Fibroblast of villous mesenchyme (primary cell): ENCODE measurements at regions not wholly inside any gene's neighbourhood (a gene's known extent, or its start where the extent isn't known, plus 50 kb on each side); places are given as distances from the start of the nearest gene placed in this dataset.
"Not testable (repeated sequence)": the region's sequence is repeated elsewhere in the genome, so short reads cannot be mapped to it uniquely, and the experiment has no call there.

Experiments used
- DNase-seq: peaks from one replicate; pipeline ENCODE4 v3.0.0-alpha.2; 2010; ENCODE audit warnings: low read depth
- H3K4me3 ChIP-seq: 2 replicates; pipeline ENCODE4 v1.5.1; 2011; ENCODE audit warnings: low read depth, mild to moderate bottlenecking, low read length
- TF ChIP-seq, protein P1 (sequence below): IDR thresholded peaks from 2 replicates; pipeline ENCODE4 v1.5.1; 2012; ENCODE audit warnings: low read depth, mild to moderate bottlenecking, low read length; ENCODE audit not compliant: insufficient read depth

DNA sequence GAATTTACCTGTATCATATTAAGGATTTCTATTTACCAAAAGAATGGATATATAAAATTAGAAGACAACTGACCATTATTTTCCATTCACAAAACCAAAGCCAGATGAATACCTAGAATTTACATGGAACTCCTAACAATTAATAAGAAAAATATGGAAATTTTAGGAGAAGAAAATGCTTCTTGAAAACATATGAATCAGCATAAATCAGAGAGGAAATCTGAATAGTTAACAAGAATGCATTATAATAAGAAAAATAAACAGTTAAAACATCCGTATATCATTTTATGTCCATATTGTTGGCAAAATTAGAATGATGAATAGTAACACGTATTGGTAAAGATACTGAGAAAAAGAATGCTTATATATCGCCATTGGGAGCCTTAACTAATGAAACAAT is 505.5 kb downstream of the NEBL start:
- H3K4me3 ChIP-seq = no peak overlapping the region
- DNase-seq = no peak
- TF ChIP-seq, protein P1, sequence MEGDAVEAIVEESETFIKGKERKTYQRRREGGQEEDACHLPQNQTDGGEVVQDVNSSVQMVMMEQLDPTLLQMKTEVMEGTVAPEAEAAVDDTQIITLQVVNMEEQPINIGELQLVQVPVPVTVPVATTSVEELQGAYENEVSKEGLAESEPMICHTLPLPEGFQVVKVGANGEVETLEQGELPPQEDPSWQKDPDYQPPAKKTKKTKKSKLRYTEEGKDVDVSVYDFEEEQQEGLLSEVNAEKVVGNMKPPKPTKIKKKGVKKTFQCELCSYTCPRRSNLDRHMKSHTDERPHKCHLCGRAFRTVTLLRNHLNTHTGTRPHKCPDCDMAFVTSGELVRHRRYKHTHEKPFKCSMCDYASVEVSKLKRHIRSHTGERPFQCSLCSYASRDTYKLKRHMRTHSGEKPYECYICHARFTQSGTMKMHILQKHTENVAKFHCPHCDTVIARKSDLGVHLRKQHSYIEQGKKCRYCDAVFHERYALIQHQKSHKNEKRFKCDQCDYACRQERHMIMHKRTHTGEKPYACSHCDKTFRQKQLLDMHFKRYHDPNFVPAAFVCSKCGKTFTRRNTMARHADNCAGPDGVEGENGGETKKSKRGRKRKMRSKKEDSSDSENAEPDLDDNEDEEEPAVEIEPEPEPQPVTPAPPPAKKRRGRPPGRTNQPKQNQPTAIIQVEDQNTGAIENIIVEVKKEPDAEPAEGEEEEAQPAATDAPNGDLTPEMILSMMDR = no peak

DNA sequence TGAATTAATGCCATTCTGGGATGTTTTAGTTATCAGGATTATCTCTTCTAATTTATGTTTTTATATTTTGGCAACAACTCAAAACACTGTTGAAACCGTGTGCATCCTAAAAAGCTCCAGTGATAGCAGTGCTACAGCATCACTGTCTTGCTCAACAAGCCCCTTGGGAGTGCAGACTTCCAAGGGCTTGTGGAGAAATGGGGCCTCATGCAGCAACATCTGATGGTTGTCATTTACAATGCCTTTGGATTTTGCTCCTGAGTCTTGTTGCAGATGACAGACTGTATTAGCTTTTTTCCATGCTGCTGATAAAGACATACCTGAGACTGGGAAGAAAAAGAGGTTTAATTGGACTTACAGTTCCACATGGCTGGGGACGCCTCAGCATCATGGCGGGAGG is 515.4 kb downstream of the NEBL start:
- DNase-seq = no peak
- no peak overlapping the region for H3K4me3 ChIP-seq
- TF ChIP-seq, protein P1 = no peak

DNA sequence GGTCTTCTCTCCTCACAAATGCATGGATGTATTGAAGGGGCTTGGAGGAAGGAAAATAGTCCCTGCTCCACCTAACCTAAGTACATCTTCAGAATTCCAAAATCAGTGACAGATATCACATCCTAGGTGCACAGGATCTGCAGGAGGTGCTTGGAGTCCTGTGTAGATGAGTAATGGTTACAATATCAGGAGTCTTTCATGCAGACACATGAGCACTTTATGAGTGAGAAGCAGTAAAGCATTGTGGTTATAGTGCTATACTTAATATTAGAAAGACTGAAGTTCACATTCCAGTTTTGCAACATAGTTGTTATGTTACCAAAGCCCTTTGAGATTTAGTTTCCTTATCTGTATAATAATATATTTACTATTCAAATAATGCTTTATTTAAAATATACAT is 516.7 kb downstream of the NEBL start:
- TF ChIP-seq, protein P1 = no peak
- H3K4me3 ChIP-seq = no peak overlapping the region
- DNase-seq = no peak

DNA sequence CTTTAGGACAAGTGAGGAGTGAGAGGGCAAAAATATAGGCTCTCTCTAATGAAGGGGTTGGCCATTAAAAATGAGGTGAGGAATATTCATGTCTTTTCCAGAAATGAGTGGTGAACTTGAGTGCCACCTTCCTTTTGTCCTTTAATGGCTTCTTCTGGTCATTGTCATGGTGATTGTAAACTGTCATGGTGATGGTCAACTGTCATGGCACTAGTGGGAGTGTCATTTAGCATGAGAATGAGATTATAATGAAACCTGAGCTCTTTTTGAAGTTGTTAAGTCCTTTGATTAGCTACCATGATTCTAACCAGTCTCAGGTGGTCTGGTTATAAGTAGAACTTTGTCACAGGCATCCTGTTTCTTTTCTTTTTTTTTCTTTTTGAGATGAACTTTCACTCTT is 524.4 kb downstream of the NEBL start:
- no peak overlapping the region for H3K4me3 ChIP-seq
- no peak for DNase-seq
- TF ChIP-seq, protein P1 = no peak

DNA sequence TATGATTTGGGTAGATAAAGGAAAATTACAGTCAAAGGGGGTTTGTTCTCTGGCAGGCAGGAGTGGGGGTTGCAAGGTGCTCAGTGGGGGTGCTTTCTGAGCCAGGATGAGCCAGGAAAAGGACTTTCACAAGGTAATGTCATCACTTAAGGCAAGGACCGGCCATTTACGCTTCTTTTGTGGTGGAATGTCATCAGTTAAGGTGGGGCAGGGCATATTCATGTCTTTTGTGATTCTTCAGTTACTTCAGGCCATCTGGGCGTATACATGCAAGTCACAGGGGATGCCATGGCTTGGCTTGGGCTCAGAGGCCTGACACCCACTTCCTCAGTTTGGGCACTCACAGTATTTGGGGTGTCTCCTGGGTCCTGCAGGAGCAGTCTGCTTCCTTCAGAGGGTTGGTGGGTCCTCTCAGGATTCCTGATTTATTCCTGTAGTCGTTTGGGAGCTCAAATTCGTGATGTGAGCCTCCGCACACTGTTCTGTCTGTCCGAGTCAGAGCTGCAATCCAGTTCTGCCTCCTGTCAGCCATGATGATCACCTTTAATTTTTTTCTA is 526.1 kb downstream of the NEBL start:
- not testable (repeated sequence) for H3K4me3 ChIP-seq, DNase-seq

DNA sequence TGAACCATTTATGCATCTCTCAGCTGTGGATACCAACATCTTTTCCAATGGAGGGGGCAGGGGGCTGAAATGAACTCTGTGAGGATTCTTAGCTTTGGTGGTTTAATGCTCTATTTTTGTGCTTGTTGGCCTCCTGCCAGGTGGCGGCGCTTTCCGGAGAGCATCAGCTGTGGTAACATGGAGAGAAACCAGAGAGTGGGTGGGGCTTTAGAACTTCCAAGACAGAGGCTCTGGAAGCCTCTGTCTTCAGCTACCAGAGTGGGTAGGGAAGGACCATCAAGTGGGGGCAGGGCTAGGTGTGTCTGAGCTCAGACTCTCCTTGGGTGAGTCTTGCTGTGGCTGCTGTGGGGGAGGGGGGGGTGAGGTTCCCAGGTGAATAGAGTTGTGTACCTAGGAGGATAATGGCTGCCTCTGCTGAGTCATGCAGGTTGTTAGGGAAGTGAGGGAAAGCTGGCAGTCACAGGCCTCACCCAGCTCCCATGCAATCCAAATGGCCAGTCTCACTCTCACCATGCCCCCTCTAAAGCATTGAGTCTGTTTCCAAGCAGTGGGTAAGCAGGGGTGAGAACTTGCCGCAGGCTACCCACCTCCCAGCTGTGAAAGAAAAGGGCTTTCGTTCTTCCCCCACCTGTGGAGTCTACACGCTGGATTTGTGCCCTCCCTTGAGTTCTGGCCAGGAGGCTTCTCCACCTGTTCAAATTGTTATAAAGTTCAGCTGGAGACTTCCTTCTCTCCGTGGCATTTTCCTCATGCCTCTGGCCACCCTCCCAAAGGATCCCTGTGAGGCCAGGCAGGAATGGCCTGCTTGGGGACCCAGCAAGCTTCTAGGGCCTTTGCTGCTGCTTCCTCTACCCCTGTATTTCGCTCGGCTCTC is 527.0 kb downstream of the NEBL start:
- H3K4me3 ChIP-seq = no peak overlapping the region
- TF ChIP-seq, protein P1 = no peak
- DNase-seq = no peak

DNA sequence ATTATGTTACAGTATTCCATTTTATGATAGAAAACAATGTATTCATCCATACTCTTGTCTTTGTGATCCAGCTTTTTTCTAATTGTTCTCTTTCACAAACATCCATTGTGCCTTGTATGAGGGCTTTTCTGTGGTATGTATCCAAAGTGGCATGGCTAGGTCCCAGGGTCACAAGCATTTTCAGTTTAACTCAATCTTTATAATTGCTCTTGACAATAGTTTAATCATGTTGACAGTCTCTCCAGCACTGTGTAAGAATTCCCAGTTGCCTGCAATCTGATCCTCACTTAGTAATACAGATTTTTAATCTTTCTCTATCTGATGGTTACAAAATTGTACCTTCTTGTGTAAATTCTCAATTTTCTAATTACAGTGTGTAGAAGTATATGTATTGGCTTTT is 533.4 kb downstream of the NEBL start:
- DNase-seq = no peak
- TF ChIP-seq, protein P1 = no peak
- no peak overlapping the region for H3K4me3 ChIP-seq
